Mammary epithelial cell (primary cell): ENCODE measurements at regions not wholly inside any gene's neighbourhood (a gene's known extent, or its start where the extent isn't known, plus 50 kb on each side); places are given as distances from the start of the nearest gene placed in this dataset.

Source experiments
- CTCF ChIP-seq, 2 donors: IDR thresholded peaks in 1 of 2; conservative IDR thresholded peaks in 1 of 2; 2 replicates each; pipeline ENCODE4 v1.5.1; 2011 to 2012; ENCODE audit warnings: inconsistent platforms in 2 of 2, low read length in 2 of 2, mild to moderate bottlenecking in 2 of 2, control low read depth in 1 of 2, low read depth in 1 of 2; ENCODE audit not compliant: insufficient read depth in 1 of 2; ENCODE audit errors: extremely low read depth in 1 of 2
- EZH2 ChIP-seq: IDR thresholded peaks from 2 replicates; pipeline ENCODE4 v1.6.1; 2012; ENCODE audit warnings: low read length, inconsistent platforms, borderline replicate concordance

- TF ChIP-seq CTCF (conservative IDR thresholded peaks at IDR 0.05 in 1 of 2, IDR thresholded peaks at IDR 0.05 in 1 of 2; ENCODE audit: extremely low read depth in 1 of 2, insufficient read depth in 1 of 2, low read depth in 1 of 2, low read length in 2 of 2) (no peak), EZH2 (no peak)
Observed at GRCh38 chr13:40228496-40228895, 437.9 kb downstream of the FOXO1 start.
